Calu3 (cell line): ENCODE measurements at regions not wholly inside any gene's neighbourhood (a gene's known extent, or its start where the extent isn't known, plus 50 kb on each side); places are given as distances from the start of the nearest gene placed in this dataset.

ENCODE experiments used
- BruUV-seq: library from RNA; stranded (reverse); fragments of 400-500 nt; replicated peaks from 2 replicates; lab custom pipeline; 2021; lab: Mats Ljungman, UMichigan
- CTCF ChIA-PET: fragments of 300-600 bp; sonication (Branson Sonifier 250); formaldehyde crosslinking; loops from one replicate; lab custom pipeline; 2022; ENCODE audit warnings: antibody characterized with exemption; lab: Charles Lee
- DNase-seq: peaks from one replicate; pipeline ENCODE4 v3.0.0; 2022
- H3K27ac Mint-ChIP-seq: one replicate; pipeline ENCODE4 v1.8.0; 2022; ENCODE audit warnings: mixed read lengths; ENCODE audit not compliant: unreplicated experiment
- H3K27me3 Mint-ChIP-seq: one replicate; pipeline ENCODE4 v1.8.0; 2022; ENCODE audit warnings: mixed read lengths; ENCODE audit not compliant: unreplicated experiment
- H3K36me3 Mint-ChIP-seq: one replicate; pipeline ENCODE4 v1.8.0; 2022; ENCODE audit warnings: mild to moderate bottlenecking, moderate library complexity, mixed read lengths; ENCODE audit not compliant: insufficient read depth, unreplicated experiment
- H3K4me1 Mint-ChIP-seq: one replicate; pipeline ENCODE4 v1.8.0; 2022; ENCODE audit warnings: mild to moderate bottlenecking, low read depth, mixed read lengths; ENCODE audit not compliant: unreplicated experiment
- H3K4me3 Mint-ChIP-seq: one replicate; pipeline ENCODE4 v1.8.0; 2022; ENCODE audit warnings: mild to moderate bottlenecking, low read depth, moderate library complexity, mixed read lengths; ENCODE audit not compliant: unreplicated experiment
- H3K9me3 Mint-ChIP-seq: one replicate; pipeline ENCODE4 v1.8.0; 2022; ENCODE audit warnings: low read depth, mixed read lengths; ENCODE audit not compliant: unreplicated experiment
- CTCF ChIP-seq: fragments of 200-600 bp; IDR thresholded peaks from one replicate; pipeline ENCODE4 v1.8.0; 2022; ENCODE audit warnings: antibody characterized with exemption; ENCODE audit not compliant: unreplicated experiment
- intact Hi-C: fragments of 100-400 bp; cut with micrococcal nuclease; formaldehyde crosslinking; loops from one replicate; pipeline ENCODE4 v1.10.0; 2022; ENCODE audit not compliant: unreplicated experiment

- Mint-ChIP-seq H3K36me3 (no peaks in the 10 kb centered on the region), H3K4me3 (no peak overlapping the region), H3K27me3 (peaks cover 23% of the 10 kb centered on the region), H3K27ac (no peak overlapping the region), H3K4me1 (no peaks in the 10 kb centered on the region), H3K9me3 (peaks cover 3% of the 10 kb centered on the region)
- BruUV-seq, result no TSS peak
- CTCF ChIA-PET, result no interaction called here
- no peak for TF ChIP-seq CTCF
- intact Hi-C loops, result loop anchor here (2.0 to 10.0 kb wide), 4 partner anchors 163 to 1563 kb away; no protein-coding TSS in a partner anchor
- DNase-seq, result no peak
Measured at GRCh38 chr2:7201851-7202250, 284.6 kb downstream of the RNF144A start.

DNA sequence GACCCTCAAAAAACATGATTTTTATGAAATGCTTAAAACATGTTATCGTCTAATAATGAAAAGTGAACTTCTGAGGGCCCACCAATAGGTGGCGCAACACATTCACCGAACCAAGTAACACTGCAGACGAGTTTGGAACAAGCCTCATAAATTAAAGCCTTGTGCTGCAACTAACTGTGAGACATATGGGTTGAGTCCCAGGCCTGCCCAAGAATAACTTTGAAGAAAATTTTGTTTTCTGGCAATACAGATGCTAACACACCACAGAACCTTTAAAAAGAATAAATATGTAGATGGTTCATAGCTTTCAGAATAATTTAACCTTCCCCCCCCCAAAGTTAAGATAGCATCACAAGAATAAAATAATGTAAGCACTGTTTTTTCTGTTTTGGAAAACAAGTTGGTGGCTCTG is 285.9 kb downstream of the RNF144A start:
- no TSS peak for BruUV-seq
- CTCF ChIA-PET, result interaction anchor here (0.6 to 1.0 kb wide), 2 partner anchors 80 to 224 kb away, joined by 3 to 6 read pairs; no protein-coding TSS in a partner anchor
- peak; percentile 58 for TF ChIP-seq CTCF
- Mint-ChIP-seq H3K27me3 (peaks cover 10% of the 10 kb centered on the region), H3K4me1 (no peaks in the 10 kb centered on the region), H3K36me3 (no peaks in the 10 kb centered on the region), H3K9me3 (peaks cover 3% of the 10 kb centered on the region), H3K27ac (no peak overlapping the region), H3K4me3 (no peak overlapping the region)
- peak; percentile 61 for DNase-seq
- intact Hi-C loops, result loop anchor here (2.0 to 10.0 kb wide), 4 partner anchors 162 to 1562 kb away; no protein-coding TSS in a partner anchor

DNA sequence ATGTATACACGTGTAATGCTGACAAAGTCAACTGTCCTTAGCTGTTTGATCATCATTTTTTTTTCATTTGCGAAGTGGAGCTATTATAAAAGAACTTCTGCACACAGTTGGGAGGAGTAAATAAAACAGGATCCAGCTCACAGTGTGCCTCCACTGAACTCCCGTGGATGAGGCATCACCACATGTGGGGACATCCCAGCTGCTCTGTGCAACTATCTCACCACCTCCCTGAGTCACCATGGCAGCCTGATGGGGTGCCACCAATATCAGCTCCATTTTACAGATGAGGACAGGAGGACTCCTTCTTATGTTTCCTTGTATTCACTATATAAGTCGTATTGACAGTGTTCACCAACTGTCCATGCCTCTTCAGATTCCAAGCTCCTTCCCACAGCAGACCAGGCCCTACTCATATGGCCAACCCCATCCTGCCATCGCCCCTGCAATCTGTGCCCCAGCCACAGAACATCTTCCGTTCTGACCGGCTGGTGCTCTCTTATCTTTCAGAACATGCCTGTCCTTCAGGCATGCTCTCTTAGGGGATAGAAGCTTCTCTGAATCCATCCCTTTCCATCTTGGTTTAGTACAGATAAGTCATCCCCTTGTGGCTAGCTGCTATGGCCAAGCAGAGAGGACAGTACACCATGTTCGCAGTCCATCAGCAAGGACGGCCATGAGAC is 288.1 kb downstream of the RNF144A start:
- no peaks in the 10 kb centered on the region for H3K9me3 Mint-ChIP-seq
- CTCF ChIA-PET, result interaction anchor here (0.6 to 1.0 kb wide), 2 partner anchors 19 to 26 kb away, joined by 3 read pairs; no protein-coding TSS in a partner anchor
- no peaks in the 10 kb centered on the region for H3K27me3 Mint-ChIP-seq
- no peaks in the 10 kb centered on the region for H3K36me3 Mint-ChIP-seq
- TF ChIP-seq CTCF, result no peak
- DNase-seq, result no peak
- no peak overlapping the region for H3K4me3 Mint-ChIP-seq
- no TSS peak for BruUV-seq
- H3K4me1 Mint-ChIP-seq, result no peaks in the 10 kb centered on the region
- H3K27ac Mint-ChIP-seq, result no peak overlapping the region
- intact Hi-C loops, result loop anchor here (10.0 kb wide), 2 partner anchors 200 to 1560 kb away; no protein-coding TSS in a partner anchor

- DNase-seq, result no peak
- no peak for TF ChIP-seq CTCF
- Mint-ChIP-seq H3K27me3 (no peaks in the 10 kb centered on the region), H3K36me3 (no peaks in the 10 kb centered on the region), H3K4me1 (no peaks in the 10 kb centered on the region), H3K9me3 (no peaks in the 10 kb centered on the region), H3K27ac (no peak overlapping the region), H3K4me3 (no peak overlapping the region)
- CTCF ChIA-PET, result no interaction called here
- BruUV-seq, result no TSS peak
- intact Hi-C loops, result loop anchor here (10.0 kb wide), 2 partner anchors 199 to 1559 kb away; no protein-coding TSS in a partner anchor
Measured at GRCh38 chr2:7206111-7206810, 289.0 kb downstream of the RNF144A start.
